CD4-positive, alpha-beta T cell treated with Interleukin-17A for 4 hours (primary cell): ENCODE measurements at regions not wholly inside any gene's neighbourhood (a gene's known extent, or its start where the extent isn't known, plus 50 kb on each side); places are given as distances from the start of the nearest gene placed in this dataset.
"Not testable (repeated sequence)": the region's sequence is repeated elsewhere in the genome, so short reads cannot be mapped to it uniquely, and the experiment has no call there.

Source experiments
- DNase-seq: peaks from one replicate; pipeline ENCODE4 v3.0.0-alpha.2; 2020; ENCODE audit warnings: mixed read lengths

DNA sequence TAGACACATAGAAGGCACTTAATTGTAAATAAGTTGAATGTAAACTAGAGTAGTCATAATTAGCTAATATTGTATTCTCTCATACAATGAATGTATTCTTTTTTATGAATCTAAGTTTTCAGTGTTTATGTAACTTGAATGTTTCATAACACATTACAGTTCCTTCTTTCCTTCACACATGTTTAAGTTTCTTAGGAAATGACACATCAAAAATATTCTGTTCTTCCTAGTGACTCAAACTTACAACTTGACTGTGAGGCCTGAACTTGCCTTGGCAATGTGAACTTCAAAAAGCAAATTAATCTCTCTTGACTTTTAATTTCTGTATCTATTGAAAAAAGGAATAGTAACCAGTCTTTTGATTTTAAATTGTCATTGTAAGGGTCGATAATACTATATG is 700.1 kb downstream of the KCNT2 start:
- no peak for DNase-seq

DNA sequence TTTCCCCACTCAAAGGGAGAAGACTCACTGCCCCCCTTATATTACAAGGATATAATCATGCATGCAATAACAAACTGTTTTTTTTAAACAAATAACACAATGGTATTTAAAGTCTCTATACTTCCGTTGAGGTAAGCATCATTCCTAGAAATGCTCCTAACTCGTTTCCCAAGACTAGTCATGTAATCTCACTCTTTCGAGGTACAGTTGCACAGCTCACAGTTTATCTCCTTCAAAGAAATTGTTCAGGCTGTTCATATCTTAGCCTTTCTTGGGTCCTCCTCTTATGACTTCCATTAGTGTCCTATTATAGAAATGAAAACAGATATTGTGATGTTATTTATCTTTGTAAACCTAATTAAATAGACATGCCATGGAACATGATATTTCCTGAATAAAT is 705.0 kb downstream of the KCNT2 start:
- DNase-seq: no peak

DNA sequence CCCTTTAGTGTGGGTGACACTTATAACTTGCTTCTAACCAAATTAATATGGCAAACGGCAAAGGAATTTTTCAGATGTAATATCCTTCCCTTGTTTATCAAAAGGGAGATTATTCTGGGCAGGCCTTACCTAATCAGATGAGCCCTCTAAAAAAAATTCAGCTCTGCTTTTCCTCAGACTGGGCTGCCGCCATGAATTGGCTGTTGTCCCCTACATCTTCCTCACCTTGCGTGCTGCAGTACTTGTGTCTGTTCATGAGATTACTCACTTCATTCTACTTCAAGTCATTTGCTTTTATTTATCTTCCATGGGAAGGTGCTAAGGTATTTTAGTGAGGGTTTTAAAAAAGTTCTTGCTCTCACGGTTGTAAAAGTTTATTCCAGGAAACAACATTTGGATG is 705.5 kb downstream of the KCNT2 start:
- DNase-seq: no peak

DNA sequence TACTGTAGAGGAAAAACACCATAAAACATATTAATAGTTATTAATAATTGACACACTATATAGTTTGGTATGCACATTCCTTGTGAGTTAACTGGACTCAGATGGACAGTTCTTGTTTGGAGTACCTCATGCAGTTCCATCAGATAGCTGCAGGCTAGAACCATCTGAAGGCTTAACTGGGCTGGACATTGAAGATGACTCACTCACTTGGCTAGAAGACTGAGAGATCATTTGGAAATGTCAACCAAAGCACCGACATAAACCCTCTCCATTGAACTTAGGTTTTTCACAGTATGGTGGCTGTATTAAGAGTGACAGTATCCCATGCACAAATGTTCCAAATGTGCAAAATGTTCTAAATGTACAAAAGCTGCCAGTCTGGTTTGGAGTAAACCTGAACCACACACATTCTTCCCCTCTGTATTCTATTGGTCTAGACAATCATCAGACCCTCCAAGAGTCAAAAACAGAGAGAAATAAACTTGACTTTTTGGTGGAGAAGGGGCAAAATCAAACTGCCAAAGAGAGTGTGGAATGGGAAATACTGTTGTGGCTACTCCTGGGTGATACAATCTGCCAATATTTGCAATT is 708.4 kb downstream of the KCNT2 start:
- DNase-seq: no peak

DNA sequence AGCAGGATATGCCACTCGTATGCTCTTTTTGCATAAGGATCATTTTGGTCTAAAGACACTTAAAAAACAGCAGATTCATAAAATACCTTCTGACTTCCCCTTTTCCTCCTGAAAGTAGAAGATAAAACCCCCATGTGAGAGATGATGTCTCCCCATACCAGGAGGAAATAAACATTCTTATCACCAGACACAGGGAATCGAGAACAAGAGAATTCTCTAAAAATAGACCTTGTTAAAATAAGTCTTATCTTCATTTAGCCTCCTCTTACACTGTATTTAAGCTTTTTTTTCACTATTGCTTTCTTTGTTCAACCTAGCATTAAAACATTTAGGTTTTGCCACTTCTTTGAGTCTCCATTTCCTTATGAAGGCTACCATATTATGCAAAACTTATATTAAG is 709.3 kb downstream of the KCNT2 start:
- no peak for DNase-seq

DNA sequence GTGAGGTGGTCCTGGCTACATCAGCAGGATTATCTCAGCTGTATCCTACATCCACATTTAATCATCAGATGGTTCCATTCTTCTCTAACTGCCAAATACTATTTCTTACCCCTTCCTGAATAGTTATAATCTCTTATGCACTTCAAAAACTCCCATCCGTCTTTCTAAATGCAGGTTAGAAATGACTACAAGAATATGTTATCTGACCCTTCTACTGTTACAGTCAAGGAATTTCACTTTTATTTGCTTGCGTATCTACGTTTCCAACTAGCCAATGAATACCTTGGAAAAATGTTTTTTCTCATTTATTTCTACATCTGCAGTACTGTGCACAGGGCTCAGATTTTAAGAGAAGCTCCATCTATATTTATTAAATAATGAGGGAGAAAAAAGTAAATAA is 709.9 kb downstream of the KCNT2 start:
- DNase-seq: no peak

DNA sequence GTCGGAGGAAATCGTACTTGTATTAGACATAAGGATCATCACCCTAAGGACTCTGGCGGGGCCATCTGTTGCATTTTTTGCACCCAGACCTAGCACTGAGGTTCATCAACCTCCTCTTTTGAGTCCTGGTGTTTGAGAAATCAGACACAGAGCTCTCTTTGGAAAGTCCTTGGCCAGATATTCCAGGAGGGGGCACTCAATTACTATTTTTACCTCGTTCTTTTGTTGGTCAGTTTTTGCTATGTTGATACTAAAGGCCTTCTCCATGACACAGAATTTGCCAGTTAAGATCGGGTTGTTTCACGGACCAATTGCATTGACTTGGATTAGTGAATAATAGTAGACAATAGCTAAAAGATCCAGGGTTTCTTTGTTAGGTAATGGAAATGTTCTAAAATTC is 711.2 kb downstream of the KCNT2 start:
- DNase-seq: no peak

DNA sequence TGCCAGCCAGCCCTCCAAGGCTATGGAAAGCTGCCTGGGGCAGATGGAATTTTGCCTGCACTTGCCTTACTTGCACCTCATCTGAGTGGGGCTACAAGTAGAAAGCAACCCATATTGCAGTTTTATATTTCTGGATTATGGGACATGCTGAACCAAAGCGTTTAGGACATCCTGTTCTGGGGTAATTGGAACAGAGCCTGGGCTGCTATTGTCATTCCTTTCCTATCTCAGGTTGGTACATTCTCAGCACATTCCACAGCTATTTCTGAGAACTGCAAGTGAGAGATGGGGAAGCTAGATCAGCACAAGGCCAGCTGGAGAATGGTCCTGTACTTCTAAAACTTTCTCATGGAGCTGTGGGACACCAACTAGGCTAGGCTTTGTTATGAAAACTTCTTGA is 713.8 kb downstream of the KCNT2 start:
- no peak for DNase-seq

DNA sequence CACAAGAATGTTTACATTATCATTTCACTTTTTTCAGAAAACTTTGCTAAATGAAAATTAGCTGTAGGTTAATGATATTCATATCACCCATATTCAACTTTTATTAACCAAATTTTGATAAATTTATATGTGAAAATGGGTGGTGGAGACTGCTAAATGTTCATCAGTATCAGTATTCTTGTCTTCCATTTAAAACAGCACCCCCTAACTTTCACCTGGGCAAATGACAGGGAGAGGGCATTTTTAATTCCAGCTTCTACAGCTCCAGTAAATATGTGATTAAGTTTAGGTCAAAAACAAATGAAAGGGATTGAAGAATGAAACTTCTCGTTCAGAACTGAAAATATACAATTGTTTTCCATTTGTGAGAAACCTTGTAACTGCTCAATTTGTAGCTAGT is 722.2 kb downstream of the KCNT2 start:
- no peak for DNase-seq

DNA sequence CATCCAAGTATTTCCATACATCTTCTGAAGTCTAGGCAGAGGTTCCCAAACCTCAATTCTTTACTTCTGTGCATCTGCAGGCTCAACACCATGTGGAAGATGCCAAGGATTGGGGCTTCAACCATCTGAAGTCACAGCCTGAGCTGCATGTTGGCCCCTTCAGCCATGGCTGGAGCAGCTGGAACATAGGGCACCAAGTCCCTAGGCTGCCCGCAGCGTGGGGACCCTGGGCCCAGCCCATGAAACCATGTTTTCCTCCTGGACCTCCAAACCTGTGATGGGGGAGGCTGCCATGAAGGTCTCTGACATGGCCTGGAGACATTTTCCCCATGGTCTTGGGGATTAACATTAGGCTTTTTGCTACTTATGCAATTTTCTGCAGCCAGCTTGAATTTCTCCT is 729.8 kb downstream of the KCNT2 start:
- no peak for DNase-seq

DNA sequence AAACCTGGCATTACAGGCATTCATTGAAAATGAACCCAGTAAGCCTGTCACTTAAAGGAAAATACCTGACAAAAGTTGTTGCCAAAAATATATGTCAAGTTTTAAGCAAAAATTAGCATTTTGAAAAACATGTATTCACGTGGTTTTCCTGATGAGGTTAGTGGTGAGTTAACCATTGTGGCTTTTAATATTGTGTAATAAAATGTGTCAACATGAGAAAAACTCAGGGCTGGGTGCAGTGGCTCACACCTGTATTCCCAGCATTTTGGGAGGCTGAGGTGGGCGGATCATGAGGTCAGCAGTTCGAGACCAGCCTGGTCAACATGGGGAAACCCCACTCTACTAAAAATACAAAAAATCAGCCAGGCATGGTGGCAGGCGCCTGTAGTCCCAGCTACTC is 731.4 kb downstream of the KCNT2 start:
- no peak for DNase-seq

DNA sequence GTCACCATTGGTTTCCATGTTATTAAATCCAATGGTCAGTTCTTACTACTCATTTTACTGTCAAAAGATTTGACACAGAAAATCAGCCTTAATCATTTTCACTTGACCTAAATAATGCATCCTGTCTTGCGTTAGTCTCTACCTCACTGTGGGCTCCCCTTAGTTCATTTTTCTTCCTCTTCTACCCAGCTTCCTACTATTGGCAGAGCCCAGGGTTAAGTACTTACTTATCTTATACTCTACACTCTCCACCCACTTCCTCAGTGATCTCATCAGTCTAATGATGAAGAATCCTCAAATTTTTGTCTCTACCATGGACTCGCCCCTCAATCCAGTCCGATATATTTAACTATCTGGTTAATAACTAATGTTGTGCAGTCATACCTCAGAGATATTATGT is 735.9 kb downstream of the KCNT2 start:
- no peak for DNase-seq

DNA sequence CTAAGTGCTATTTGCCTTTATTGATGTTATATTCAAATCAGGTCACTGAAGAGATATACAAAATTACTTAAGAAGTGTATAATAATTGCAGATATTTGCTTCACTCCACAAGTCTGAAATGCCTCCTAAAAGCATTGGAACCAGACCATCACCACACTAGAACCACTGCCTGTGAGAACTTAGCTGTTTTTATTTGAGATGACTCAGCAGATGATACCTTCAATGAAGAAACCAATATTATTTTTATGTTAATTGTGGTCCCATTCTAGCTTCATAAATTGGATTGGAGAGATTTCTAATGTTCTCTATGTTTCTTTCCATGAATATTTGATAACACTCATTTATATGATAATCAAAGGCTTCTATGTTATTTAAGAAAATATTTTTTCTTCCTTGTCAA is 740.6 kb downstream of the KCNT2 start:
- no peak for DNase-seq

DNA sequence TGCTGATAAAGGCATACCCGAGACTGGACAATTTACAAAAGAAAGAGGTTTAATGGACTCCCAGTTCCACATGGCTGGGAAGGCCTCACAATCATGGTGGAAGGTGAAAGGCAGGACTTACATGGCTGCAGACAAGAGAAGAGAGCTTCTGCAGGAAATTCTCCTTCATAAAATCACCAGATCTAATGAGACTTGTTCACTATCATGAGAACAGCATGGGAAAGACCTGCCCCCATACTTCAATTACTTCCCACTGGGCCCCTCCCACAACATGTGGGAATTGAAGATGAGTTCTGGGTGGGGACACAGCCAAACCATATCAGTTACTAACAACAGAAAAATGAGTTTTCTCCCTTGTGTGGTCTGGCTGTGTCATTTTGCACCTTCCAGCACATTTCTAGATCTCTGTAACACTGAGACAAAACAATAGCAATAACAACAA is 741.4 kb downstream of the KCNT2 start:
- no peak for DNase-seq

DNA sequence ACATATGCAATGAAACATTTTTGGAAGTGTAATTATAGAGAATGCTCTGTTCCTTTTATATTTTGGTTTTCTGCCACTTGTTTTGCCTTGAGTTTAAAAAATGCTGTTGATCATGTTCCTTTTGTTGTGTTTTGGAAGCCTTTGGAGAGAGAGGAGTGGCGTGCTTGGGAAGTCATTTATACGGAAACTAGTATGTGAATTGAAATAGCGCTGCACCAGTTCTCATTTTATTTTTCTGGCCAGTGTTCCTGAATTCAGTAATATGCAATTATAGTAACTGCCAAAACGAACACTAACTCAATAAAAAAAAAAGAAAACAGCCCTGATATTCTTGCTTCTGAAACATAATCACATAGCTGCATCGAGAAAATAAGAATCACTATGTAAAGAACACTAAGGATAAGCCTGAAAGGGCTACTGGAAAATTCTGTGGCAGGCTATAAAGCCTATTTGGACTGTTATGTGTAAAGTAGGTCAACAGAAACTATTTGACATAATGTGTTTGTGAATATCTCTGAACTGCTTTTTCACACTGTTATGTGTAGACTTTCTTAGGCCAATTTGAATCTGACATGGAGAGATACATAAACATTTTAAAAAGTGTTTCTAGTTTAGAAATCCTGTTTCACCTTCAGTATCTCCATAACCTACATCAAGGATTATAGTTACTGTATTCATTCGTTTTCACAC is 742.0 kb downstream of the KCNT2 start:
- DNase-seq: no peak

DNA sequence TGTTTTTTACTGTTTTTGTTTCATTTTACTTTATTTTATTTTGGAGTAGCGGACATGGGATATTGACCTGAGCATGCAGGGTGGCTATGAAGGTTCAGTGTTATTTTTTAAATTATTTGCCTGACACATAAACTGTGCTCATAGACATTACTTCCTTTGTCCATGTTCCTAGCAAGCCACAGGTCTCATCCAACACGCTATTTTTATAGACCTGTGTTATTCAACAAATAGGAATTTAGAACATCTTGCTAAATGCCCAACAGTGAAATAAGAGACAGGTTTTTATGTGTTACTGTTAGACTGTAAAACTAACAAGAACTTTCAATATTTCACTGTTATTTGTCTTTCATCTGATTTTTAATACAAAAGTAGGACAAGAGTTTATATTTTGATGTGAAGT is 756.4 kb downstream of the KCNT2 start:
- no peak for DNase-seq

DNA sequence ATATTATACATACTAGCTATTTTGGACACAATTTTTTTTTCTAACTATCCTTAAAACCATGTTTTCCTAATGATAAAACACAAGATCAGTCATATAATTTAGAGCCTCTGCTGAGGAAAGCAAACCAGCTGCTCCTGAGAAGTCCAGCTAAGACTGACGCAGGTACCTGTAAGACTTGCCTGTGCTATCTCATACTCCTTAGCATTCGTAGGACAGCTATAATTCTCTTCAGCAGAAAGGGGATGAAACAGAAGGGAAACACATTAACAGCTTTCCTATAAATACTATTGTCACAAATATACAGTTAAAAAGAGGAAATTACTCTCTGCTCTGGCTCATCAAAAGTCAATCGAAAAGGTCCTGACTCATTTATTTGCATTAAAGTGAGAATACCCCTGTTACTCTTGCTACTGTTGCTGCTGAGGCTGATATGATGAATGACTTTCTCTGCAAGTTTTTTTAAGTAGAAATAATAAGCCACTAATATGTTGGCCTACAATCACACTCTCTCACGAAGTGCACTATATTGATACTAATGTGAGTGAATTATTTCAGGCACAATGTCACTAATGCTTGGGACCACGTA is 757.1 kb downstream of the KCNT2 start:
- DNase-seq: no peak

DNA sequence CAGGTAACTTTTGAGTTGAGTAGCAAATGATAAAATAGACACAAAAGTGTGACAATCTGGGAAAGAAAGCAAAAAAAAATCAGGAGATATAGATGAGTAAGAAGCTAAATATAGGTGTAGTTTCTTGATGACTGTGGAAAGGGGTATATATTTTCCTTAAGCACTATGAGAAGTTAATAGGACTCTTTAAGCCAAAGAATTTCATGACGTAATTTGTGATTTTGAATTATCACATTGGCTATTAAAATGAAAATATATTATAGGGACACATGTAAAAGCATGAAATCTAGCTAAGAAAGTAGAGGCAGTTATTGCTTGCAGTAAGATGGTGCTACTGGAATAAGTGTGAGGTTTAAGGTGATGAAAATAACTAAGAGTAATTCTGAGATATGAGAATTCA is 759.1 kb downstream of the KCNT2 start:
- no peak for DNase-seq

DNA sequence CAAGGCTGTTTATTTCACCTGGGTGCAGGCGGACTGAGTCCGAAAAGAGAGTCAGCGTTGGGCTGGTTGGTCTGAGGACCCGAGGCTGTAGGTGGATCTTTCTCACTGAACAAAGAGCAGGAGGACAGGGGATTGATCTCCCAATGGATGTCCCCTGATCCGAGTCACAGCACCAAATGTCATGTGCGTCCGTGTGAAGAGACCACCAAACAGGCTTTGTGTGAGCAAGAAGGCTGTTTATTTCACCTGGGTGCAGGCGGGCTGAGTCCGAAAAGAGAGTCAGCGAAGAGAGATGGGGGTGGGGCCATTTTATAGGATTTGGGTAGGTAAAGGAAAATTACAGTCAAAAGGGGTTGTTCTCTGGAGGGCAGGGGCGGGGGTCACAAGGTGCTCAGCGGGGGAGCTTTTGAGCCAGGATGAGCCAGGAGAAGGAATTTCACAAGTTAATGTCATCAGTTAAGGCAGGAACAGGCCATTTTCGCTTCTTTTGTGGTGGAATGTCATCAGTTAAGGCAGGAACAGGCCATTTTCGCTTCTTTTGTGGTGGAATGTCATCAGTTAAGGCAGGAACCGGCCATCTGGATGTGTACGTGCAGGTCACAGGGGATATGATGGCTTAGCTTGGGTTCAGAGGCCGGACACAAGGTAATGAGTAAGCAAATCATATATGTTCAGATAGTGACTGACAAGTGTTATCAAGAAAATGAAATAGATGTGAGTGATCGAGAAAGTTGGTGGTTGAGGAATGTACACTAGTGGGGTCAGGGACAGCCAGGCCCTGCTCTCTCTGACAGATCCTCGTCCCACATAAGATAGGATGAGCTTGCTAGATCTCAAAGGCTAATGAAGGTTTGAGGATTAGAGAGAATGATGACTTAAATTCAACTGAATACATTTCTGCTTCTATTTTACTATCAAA is 760.0 kb downstream of the KCNT2 start:
- not testable (repeated sequence) for DNase-seq

DNA sequence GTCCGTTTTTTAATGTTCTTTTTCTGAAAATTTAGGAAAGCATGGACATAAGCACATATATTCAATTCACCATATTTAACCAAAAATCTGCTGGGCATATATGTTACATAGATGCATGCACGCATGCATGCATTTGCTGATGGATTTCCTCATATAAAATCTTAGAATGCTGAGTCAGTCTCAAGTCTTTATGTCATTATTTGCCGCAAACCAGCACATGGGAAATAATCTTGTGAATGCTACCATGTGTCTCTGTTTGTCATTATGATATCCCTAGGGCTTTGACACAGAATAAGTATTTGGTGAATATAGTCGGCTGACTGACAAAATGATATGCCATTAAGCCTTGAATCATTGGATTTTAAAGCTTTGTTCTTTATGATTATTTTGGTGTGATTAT is 776.5 kb downstream of the KCNT2 start:
- no peak for DNase-seq

DNA sequence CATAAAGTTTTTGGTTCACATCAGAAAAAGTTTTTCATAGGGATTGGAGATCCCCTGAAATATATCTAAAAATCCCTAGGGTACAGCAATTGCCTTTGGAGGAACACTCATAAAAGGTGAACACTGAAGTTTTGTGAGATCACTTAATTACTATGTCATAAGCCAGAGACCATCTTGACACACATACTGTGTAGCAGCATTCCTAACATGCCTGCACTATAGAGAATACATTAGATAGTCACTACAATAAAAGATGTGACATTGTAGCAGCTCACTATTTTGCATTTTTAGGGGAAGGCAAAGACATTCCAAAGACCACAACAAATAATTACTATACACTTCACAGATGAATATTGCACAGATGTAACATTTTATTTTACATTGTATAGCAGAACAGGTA is 779.9 kb downstream of the KCNT2 start:
- no peak for DNase-seq

DNA sequence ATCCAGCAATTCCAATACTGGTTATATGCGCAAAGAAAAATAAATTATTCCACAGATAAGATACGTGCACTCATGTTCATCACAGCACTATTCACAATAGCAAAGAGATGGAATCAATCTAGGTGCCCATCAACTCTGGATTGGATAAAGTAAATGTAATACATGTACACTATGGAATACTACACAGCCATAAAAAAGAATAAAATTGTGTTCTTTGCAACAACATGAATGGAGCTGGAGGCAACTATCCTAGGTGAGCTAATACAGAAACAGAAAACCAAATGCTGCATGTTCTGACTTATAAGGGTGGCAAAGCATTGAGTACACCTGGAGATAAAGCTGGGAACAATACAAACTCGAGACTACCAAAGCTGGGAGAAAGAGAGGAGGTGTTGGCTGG is 787.3 kb downstream of the KCNT2 start:
- no peak for DNase-seq

DNA sequence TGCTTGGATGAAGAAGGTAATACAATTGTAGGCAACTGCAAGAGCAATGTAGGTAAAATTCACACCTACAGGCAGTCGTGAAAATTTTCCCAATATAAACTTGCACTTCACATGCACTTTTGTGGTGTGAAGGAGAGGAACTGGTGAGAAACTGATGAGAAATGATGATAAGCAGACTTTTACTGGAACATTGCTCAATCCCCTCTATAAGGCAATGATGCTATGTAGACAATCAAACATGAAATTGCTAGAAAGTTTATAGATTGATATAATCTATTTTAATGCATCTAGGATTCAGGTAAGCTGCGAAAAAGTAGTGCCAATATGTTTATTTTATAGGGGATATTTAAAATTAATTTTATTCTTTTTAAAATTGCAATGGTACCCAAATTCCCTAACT is 802.2 kb downstream of the KCNT2 start:
- DNase-seq: no peak

DNA sequence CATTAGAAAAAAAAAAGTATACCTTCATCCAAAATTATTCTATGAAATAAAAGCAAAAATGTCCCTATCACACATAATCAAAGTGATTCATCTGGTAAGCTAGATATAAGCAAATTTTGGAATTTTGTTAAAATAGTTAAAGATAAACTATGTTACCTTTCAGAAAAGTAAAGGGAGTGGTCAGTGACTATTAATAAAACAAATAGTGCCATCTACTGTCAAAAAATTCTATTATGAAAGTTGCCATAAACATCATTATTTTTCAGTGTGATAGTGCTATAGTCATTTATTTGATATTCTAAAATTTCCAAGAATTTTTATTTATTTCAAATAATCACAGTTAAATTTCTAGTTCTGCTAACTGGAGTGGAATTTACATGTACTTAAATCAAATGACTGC is 803.7 kb downstream of the KCNT2 start:
- no peak for DNase-seq
